NCI-H748 (cell line): ENCODE measurements at regions not wholly inside any gene's neighbourhood (a gene's known extent, or its start where the extent isn't known, plus 50 kb on each side); places are given as distances from the start of the nearest gene placed in this dataset.

Experiments used
- DNase-seq: peaks from one replicate; lab custom pipeline; 2025; ENCODE audit not compliant: unreplicated experiment; lab: John Stamatoyannopoulos, UW

DNA sequence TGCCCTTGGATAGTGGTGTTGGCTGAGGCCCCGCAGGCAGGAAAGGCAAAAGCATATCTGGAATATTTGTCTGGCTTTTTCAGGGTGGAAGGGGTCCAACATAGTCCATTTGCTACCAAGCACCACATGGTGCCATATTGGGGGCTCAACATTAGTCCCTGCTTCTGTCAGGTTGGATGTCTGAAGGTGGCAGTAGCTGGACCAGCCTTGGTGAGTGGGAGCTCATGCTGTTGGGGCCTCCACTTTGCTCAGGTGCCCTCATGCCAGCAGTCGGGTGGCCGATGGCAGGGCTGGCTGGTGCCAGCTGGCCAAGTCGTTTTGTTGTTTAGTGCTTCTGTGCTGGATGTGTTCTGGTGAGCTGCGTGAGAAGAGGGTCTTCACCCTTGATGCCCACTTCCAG, 135.3 kb downstream of the PAPOLA start:
- no peak for DNase-seq

- no peak for DNase-seq
Measured at GRCh38 chr14:96638041-96638855, 136.1 kb downstream of the PAPOLA start.

- DNase-seq, result no peak
Measured at GRCh38 chr14:96639550-96639949, 137.4 kb downstream of the PAPOLA start.

- no peak for DNase-seq
Measured at GRCh38 chr14:96648506-96649326, 146.5 kb downstream of the PAPOLA start.

DNA sequence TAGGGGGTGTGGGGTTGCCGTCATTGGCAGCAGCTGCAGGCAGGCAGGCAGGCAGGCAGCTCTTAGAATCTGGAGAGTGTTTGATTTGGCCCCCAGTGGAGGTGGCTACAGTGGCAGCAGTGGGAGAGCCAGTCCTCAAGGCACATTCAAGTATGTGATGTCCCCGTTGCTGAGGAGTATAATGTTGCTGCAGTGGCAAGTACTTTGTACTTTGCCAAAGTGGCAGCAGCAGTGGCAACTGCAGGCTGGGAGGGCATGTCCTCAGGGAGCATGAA, 147.1 kb downstream of the PAPOLA start:
- DNase-seq, result no peak

GRCh38 chr14:96653597-96653996, 143.6 kb upstream of the VRK1 start:
- no peak for DNase-seq

DNA sequence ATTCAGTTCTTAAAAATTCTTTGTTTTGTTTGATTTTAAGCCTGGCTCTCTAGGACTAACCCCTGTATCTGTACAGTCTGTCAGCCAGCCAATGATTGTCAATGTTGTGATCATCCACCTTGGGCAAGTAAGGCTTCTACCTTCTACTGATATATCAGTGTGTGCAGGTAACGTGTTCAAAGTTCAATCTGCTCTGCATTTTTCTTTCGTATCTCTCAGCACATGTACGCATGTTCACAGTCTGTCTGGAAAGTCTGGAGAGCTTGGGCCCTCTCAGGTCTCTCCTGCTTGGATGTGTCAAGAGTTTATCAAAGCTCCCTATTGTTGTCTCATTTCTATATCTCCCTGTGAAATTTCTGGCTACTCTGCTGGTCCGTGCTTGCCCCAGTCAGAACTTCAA, 138.6 kb upstream of the VRK1 start:
- no peak for DNase-seq

DNA sequence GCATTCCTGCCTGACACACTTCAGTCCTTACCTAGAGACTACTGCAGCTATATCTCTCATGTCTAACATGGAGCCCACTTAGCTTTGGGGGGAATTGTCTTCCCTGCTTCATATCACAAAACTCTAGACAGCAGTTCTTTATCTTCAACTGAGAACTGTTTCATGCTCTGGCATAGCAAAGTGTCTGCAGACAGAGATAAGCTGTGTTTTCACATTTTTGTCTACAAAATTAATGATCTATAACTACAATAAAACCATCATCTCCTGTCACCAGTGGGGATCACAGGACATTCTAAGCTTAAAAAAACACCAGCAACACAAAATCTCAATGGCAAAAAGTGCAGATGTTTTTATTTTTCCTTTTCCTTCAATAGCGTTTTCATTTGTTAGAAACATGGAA, 137.1 kb upstream of the VRK1 start:
- DNase-seq, result no peak

GRCh38 chr14:96660667-96661066, 136.5 kb upstream of the VRK1 start:
- no peak for DNase-seq

DNA sequence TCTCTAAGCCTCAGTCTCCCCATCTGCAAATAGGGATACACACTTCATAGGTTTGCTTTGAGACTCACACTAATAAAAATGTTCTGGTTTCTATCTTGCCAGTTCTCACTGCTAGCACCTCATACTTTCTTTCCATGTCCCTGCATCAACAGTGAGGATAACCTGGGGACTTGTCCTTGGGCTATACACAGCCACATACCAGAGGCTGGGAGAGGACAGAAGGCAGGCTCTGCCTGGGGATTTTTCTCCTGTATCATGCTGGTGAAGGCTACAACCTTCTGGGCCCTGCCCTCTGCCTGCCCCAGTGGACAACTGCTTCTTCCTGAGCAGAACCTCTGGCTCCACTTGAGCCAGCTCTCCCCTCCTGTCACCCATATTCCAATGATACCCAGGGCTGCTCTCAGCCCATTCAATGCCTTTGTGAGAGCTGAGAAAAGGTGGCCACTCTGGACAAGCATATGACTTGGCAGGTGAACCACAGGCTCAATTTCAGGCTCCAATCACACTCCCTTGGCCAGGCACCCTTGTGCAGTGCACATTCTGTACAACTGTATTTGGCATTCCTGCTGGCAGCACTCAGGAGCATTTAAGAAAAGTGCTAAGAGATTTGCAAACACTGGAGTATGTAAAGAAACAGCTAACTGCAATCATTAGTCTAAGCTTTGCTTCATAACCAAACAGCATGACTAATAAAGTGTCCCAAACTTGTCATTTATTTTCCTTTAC, 135.8 kb upstream of the VRK1 start:
- no peak for DNase-seq

GRCh38 chr14:96662116-96662970, 134.8 kb upstream of the VRK1 start:
- DNase-seq, result peak; percentile 93

- DNase-seq, result no peak
Measured at GRCh38 chr14:96663076-96663475, 134.1 kb upstream of the VRK1 start.

- no peak for DNase-seq
Measured at GRCh38 chr14:96663491-96664067, 133.6 kb upstream of the VRK1 start.

GRCh38 chr14:96666088-96666487, 131.1 kb upstream of the VRK1 start:
- peak; percentile 33 for DNase-seq

DNA sequence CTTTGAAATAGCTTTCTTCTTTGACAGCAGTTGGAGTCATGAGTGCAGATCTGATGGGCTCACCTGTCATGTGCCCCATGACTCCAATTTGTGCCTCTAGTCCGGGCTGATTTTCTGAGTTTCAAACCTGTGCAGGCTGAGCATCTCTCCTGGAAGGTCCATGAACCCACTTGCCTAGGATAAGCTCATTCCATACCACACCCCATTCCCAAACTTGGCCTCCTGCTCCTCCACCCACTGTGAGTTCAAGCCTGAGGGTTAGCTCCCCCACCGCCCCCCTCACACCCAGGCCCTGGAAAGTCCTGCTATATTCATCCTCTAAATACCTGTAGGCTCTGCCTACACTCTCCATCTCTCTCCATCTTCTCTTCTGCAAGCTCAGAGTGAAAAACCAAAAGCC, 126.8 kb upstream of the VRK1 start:
- no peak for DNase-seq

- no peak for DNase-seq
Measured at GRCh38 chr14:96671218-96671617, 126.0 kb upstream of the VRK1 start.

GRCh38 chr14:96673706-96674105, 123.5 kb upstream of the VRK1 start:
- DNase-seq, result no peak

DNA sequence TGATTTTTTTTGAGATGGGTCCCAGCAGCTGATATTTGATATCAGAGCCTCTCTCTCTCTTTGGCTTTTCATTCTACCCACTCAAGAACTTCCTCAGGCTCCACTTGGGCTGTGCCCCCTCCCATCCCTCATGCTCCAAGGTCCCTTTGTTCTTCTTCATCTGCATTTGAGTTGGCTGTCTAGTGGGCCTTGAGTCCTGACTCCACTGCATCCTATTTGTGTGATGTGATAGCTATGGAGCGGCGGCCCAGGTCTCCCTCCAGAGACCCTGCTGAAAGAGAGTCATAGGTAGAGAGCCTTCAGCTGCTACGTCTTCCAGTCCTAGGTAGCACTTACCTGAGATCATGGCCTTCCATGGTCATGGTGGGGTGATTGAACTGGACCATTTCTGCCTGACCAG, 123.1 kb upstream of the VRK1 start:
- DNase-seq, result no peak

DNA sequence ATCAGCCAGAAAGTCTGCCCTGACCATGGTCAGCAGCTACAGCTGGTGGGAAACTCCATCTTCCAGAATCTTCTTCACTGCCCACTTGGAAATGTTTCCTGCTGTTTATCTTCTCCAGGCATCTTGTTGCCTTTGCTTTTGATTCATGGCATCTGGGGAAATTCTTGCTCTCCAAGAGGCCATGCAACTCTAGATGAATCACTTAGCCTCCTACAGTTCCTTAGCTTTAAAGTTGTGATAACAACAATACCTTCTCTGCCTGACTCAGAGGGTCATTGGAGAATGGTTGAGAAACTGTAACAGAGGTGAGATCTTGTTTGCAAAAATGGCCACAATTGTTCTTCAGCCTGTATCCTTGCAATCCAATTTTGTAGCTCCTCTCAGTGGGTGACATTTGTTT, 121.0 kb upstream of the VRK1 start:
- no peak for DNase-seq

GRCh38 chr14:96681829-96682228, 115.4 kb upstream of the VRK1 start:
- no peak for DNase-seq

GRCh38 chr14:96682401-96682800, 114.8 kb upstream of the VRK1 start:
- DNase-seq, result no peak
